DND-41 (cell line): ENCODE measurements at regions not wholly inside any gene's neighbourhood (a gene's known extent, or its start where the extent isn't known, plus 50 kb on each side); places are given as distances from the start of the nearest gene placed in this dataset.

ENCODE experiments used
- EZH2 ChIP-seq: IDR thresholded peaks from 3 replicates; pipeline ENCODE4 v1.6.1; 2012; ENCODE audit warnings: borderline replicate concordance, low read depth, mild to moderate bottlenecking, moderate library complexity, low read length, inconsistent platforms; ENCODE audit not compliant: severe bottlenecking
- TF ChIP-seq, protein P1 (sequence below): IDR thresholded peaks from 2 replicates; pipeline ENCODE4 v1.5.1; 2012; ENCODE audit warnings: borderline replicate concordance, low read length, moderate library complexity, mild to moderate bottlenecking; ENCODE audit not compliant: poor library complexity, severe bottlenecking; ENCODE audit errors: extremely low read depth

- TF ChIP-seq, protein P1, sequence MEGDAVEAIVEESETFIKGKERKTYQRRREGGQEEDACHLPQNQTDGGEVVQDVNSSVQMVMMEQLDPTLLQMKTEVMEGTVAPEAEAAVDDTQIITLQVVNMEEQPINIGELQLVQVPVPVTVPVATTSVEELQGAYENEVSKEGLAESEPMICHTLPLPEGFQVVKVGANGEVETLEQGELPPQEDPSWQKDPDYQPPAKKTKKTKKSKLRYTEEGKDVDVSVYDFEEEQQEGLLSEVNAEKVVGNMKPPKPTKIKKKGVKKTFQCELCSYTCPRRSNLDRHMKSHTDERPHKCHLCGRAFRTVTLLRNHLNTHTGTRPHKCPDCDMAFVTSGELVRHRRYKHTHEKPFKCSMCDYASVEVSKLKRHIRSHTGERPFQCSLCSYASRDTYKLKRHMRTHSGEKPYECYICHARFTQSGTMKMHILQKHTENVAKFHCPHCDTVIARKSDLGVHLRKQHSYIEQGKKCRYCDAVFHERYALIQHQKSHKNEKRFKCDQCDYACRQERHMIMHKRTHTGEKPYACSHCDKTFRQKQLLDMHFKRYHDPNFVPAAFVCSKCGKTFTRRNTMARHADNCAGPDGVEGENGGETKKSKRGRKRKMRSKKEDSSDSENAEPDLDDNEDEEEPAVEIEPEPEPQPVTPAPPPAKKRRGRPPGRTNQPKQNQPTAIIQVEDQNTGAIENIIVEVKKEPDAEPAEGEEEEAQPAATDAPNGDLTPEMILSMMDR, result no peak
- TF ChIP-seq EZH2, result no peak
These were observed 137.9 kb downstream of the IFI44 start for GRCh38 chr1:78787544-78787943.
